Mucosa of rectum (tissue), 2 donors: ENCODE measurements at regions not wholly inside any gene's neighbourhood (a gene's known extent, or its start where the extent isn't known, plus 50 kb on each side); places are given as distances from the start of the nearest gene placed in this dataset.

Experiments used
- H3K27ac ChIP-seq, 2 donors: one replicate each; pipeline ENCODE4 v1.7.0; 2013; ENCODE audit warnings: inconsistent platforms in 2 of 2, low read depth in 2 of 2, low read length in 2 of 2
- H3K27me3 ChIP-seq, 2 donors: one replicate each; pipeline ENCODE4 v1.7.0; 2013; ENCODE audit warnings: low read length in 2 of 2; ENCODE audit not compliant: control insufficient read depth in 2 of 2, insufficient read depth in 2 of 2
- H3K36me3 ChIP-seq, 2 donors: one replicate each; pipeline ENCODE4 v1.7.0; 2013; ENCODE audit warnings: low read length in 2 of 2; ENCODE audit not compliant: control insufficient read depth in 2 of 2, insufficient read depth in 2 of 2
- H3K4me1 ChIP-seq, 2 donors: one replicate each; pipeline ENCODE4 v1.7.0; 2013; ENCODE audit warnings: low read length in 2 of 2, mild to moderate bottlenecking in 1 of 2; ENCODE audit not compliant: control insufficient read depth in 2 of 2, insufficient read depth in 2 of 2
- H3K4me3 ChIP-seq, 2 donors: one replicate each; pipeline ENCODE4 v1.7.0; 2013; ENCODE audit warnings: low read length in 2 of 2
- H3K9ac ChIP-seq, 2 donors: one replicate each; pipeline ENCODE4 v1.7.0; 2013; ENCODE audit warnings: low read length in 2 of 2, low read depth in 1 of 2, mild to moderate bottlenecking in 1 of 2
- H3K9me3 ChIP-seq, 2 donors: one replicate each; pipeline ENCODE4 v1.7.0; 2013; ENCODE audit warnings: low read length in 2 of 2; ENCODE audit not compliant: control insufficient read depth in 2 of 2
- donor health status: healthy.
- donor health status: Normal muscosa, but diverticular disease.

DNA sequence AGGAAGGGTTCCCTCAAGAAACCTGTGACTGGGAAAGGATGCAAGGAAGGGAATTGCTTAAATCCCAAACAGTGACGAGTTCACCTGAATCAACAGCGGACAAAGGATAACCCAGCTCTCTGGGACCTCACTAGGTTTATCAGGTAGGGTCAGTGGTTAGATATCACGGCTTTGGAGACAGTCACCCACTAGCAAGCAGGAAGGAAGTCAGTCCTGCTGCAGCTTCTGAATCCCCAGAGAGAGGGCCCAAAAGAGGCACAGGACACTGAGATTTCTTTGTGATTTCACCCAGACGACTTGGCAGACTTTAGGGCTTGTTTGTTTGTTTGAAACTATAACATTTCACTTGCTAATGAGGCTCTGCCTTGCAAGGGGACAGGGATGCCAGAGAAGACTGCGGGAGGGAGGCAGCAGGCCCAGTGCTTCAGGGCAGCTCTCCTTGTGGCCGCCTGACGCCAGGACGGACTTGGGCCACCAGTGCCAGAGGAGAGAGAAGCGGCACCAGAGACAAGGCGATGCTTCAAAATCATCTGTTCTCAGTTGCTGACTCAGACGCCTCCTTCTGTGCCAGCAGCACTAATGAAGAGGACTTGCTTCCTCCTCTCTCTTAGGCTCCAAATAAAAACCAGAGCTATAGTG lies 275.6 kb upstream of the SLC30A5 start:
- Histone ChIP-seq H3K9ac (no peak overlapping the region), H3K27me3 (no peaks in the 10 kb centered on the region), H3K4me3 (no peak overlapping the region), H3K36me3 (no peaks in the 10 kb centered on the region), H3K4me1 (no peaks in the 10 kb centered on the region), H3K9me3 (no peaks in the 10 kb centered on the region), H3K27ac (no peak overlapping the region)

- H3K36me3 ChIP-seq, result no peaks in the 10 kb centered on the region
- no peaks in the 10 kb centered on the region for H3K9me3 ChIP-seq
- no peaks in the 10 kb centered on the region for H3K27me3 ChIP-seq
- no peaks in the 10 kb centered on the region for H3K4me1 ChIP-seq
- H3K27ac ChIP-seq, result no peak overlapping the region
- no peak overlapping the region for H3K4me3 ChIP-seq
- no peak overlapping the region for H3K9ac ChIP-seq
Measured at GRCh38 chr5:68818870-68819269, 274.9 kb upstream of the SLC30A5 start.

GRCh38 chr5:68821056-68821455 lies 272.8 kb upstream of the SLC30A5 start:
- Histone ChIP-seq H3K27me3 (no peaks in the 10 kb centered on the region), H3K4me3 (no peak overlapping the region), H3K27ac (no peak overlapping the region), H3K36me3 (no peaks in the 10 kb centered on the region), H3K9me3 (no peaks in the 10 kb centered on the region), H3K4me1 (no peaks in the 10 kb centered on the region), H3K9ac (no peak overlapping the region)

- Histone ChIP-seq H3K36me3 (no peaks in the 10 kb centered on the region), H3K9me3 (no peaks in the 10 kb centered on the region), H3K27me3 (no peaks in the 10 kb centered on the region), H3K4me1 (no peaks in the 10 kb centered on the region), H3K4me3 (no peak overlapping the region), H3K9ac (no peak overlapping the region), H3K27ac (no peak overlapping the region)
Measured at GRCh38 chr5:68822796-68823195, 271.0 kb upstream of the SLC30A5 start.

DNA sequence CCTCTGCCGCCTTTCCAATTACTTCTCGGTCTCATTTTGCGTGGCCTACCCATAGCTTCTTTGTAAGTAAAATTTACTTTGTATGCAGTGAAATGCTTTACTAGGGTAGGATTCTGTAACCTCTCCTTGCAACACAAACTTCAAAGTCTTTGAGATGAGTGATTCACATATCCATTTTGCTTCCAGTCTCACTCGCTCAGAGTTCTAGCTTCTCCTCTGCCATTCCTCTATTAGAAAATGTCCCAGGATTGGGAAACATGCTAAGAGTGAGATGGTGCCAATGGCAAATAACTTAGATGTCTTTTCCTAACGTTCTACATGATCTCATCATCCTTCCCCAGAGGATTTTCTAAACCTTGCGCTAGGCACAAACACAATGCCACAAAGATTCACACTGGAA lies 270.5 kb upstream of the SLC30A5 start:
- Histone ChIP-seq H3K36me3 (no peaks in the 10 kb centered on the region), H3K4me1 (no peaks in the 10 kb centered on the region), H3K9me3 (no peaks in the 10 kb centered on the region), H3K27me3 (no peaks in the 10 kb centered on the region), H3K9ac (no peak overlapping the region), H3K27ac (no peak overlapping the region), H3K4me3 (no peak overlapping the region)

GRCh38 chr5:68830377-68830898 lies 263.4 kb upstream of the SLC30A5 start:
- H3K4me1 ChIP-seq, result no peaks in the 10 kb centered on the region
- H3K4me3 ChIP-seq, result no peak overlapping the region
- no peak overlapping the region for H3K9ac ChIP-seq
- H3K9me3 ChIP-seq, result no peaks in the 10 kb centered on the region
- H3K36me3 ChIP-seq, result no peaks in the 10 kb centered on the region
- no peaks in the 10 kb centered on the region for H3K27me3 ChIP-seq
- no peak overlapping the region for H3K27ac ChIP-seq

DNA sequence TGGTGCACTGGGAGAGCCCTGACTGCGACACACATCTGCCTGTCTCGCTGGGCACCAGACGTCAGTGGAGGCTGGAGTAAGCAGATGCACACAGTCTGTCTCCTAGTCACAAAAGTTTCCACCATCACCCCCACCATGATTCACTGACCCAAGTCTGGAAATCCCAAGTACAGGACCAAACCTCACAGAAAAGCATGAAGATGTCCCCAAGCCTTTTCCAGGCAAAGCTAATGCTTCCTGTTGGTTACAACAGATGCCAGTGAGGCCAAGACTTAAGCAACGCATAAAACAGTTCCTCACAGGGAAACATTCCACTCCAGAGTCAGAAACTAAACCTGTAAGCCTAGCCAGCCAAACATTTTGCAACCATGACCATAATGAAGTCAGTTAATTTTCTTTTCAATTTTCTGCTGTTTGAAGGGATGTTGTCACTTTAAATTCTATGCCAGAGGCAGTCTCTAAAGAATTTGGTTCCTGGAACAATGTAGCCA lies 259.3 kb upstream of the SLC30A5 start:
- no peaks in the 10 kb centered on the region for H3K27me3 ChIP-seq
- H3K36me3 ChIP-seq, result no peaks in the 10 kb centered on the region
- no peaks in the 10 kb centered on the region for H3K9me3 ChIP-seq
- H3K27ac ChIP-seq, result no peak overlapping the region
- no peak overlapping the region for H3K9ac ChIP-seq
- no peaks in the 10 kb centered on the region for H3K4me1 ChIP-seq
- no peak overlapping the region for H3K4me3 ChIP-seq

- no peak overlapping the region for H3K4me3 ChIP-seq
- H3K27me3 ChIP-seq, result no peaks in the 10 kb centered on the region
- H3K36me3 ChIP-seq, result no peaks in the 10 kb centered on the region
- no peaks in the 10 kb centered on the region for H3K9me3 ChIP-seq
- H3K4me1 ChIP-seq, result no peaks in the 10 kb centered on the region
- H3K27ac ChIP-seq, result no peak overlapping the region
- H3K9ac ChIP-seq, result no peak overlapping the region
Measured at GRCh38 chr5:68838157-68838718, 255.6 kb upstream of the SLC30A5 start.

- H3K4me3 ChIP-seq, result no peak overlapping the region
- H3K27me3 ChIP-seq, result no peaks in the 10 kb centered on the region
Measured at GRCh38 chr5:68839019-68839552, 254.7 kb upstream of the SLC30A5 start.

GRCh38 chr5:68843624-68844364 lies 250.0 kb upstream of the SLC30A5 start:
- Histone ChIP-seq H3K9ac (no peak overlapping the region), H3K36me3 (no peaks in the 10 kb centered on the region), H3K4me1 (no peaks in the 10 kb centered on the region), H3K9me3 (no peaks in the 10 kb centered on the region), H3K4me3 (no peak overlapping the region), H3K27me3 (no peaks in the 10 kb centered on the region), H3K27ac (no peak overlapping the region)

More at GRCh38 chr5:68839019-68839552, 254.7 kb upstream of the SLC30A5 start:
- Histone ChIP-seq H3K9me3 (no peaks in the 10 kb centered on the region), H3K27ac (no peak overlapping the region), H3K4me1 (no peaks in the 10 kb centered on the region), H3K9ac (no peak overlapping the region), H3K36me3 (no peaks in the 10 kb centered on the region)
